Pancreas (tissue), 10 donors: ENCODE measurements at regions not wholly inside any gene's neighbourhood (a gene's known extent, or its start where the extent isn't known, plus 50 kb on each side); places are given as distances from the start of the nearest gene placed in this dataset.

Source experiments
- ATAC-seq, 4 donors: fragments of 200-7000 bp; cut with Tn5 transposase; one replicate each; pipeline versions ENCODE4 v1.8.0 to v1.9.1; 2020; ENCODE audit warnings: mild to moderate bottlenecking in 4 of 4, moderate library complexity in 4 of 4
- DNase-seq, 6 donors: peaks; one replicate each; pipeline ENCODE4 v3.0.0-alpha.2; 2020
- FAIRE-seq: peaks from 2 replicates; lab custom pipeline; 2012; peaks lifted over from hg19 to GRCh38; lab: Jason Lieb, UNC
- H3K27ac ChIP-seq, 4 donors: fragments of 200-600 bp; sonication (generic); 1 replicate in 3 of 4; 2 replicates in 1 of 4; pipeline versions ENCODE4 v1.5.0 to v1.8.0; 2020
- H3K27me3 ChIP-seq, 4 donors: fragments of 200-600 bp; one replicate each; pipeline ENCODE4 v1.8.0; 2021
- H3K36me3 ChIP-seq, 3 donors: fragments of 200-600 bp; sonication (generic) in 1 of 3; one replicate each; pipeline versions ENCODE4 v1.5.0 to v1.8.0; 2020 to 2021
- H3K4me1 ChIP-seq, 3 donors: fragments of 200-600 bp; one replicate each; pipeline ENCODE4 v1.8.0; 2021
- H3K4me3 ChIP-seq, 4 donors: fragments of 200-600 bp; sonication (generic) in 2 of 4; one replicate each; pipeline versions ENCODE4 v1.5.0 to v1.8.0; 2020 to 2021
- H3K9me3 ChIP-seq, 4 donors: fragments of 200-600 bp; one replicate each; pipeline ENCODE4 v1.8.0; 2021
- CTCF ChIP-seq, 4 donors: fragments of 200-600 bp; sonication (generic) in 3 of 4; IDR thresholded peaks; one replicate each; pipeline versions ENCODE4 v1.5.0 to v1.8.0; 2021; ENCODE audit warnings: antibody characterized with exemption in 4 of 4
- WGBS, 2 donors: extraction: QIAGEN DNeasy Blood & Tissue Kit; methylation state at CpG; one replicate each; pipeline ENCODE4 v1.1.7; 2013; 5-methylcytosine and 5-hydroxymethylcytosine counted together
- intact Hi-C, 3 donors: fragments of 100-400 bp; cut with DNase I; formaldehyde crosslinking; loops; one replicate each; pipeline versions ENCODE4 v1.11.1 to v1.14.2; 2022
- donor health status: healthy with polysubstance abuse.
- donor health status: DM: no; HTN: no; CAD: no; lungs with moderate emphysema.
- donor health status: DM: no; HTN: no; CAD: no.
- donor health status: control.
- donor health status: control.
- donor health status: Bipolar disorder and iron deficiency.
- donor health status: DM: yes; HTN: yes; CAD: no.
- donor health status: DM: no; HTN: no; CAD: no.
- donor health status: DM: no; HTN: no; CAD: no.
- donor health status: DM: yes; HTN: yes; CAD: no.

- H3K27ac ChIP-seq, result no peak overlapping the region
- H3K4me3 ChIP-seq, result no peak overlapping the region
Observed at GRCh38 chr10:130428936-130429335, 292.7 kb downstream of the GLRX3 start.

GRCh38 chr10:130429809-130430208, 293.6 kb downstream of the GLRX3 start:
- Histone ChIP-seq H3K9me3 (no peaks in the 10 kb centered on the region), H3K27ac (no peak overlapping the region), H3K36me3 (no peaks in the 10 kb centered on the region), H3K4me3 (no peak overlapping the region), H3K4me1 (no peaks in the 10 kb centered on the region), H3K27me3 (no peaks in the 10 kb centered on the region)
- DNase-seq (no peak), FAIRE-seq (no peak), ATAC-seq (no peak)
- 75 to 76% methylated on average over 4 of the region's 4 CpGs for WGBS, 2 donors
- intact Hi-C loops, result no loop called here
- no peak for TF ChIP-seq CTCF (IDR thresholded peaks at IDR 0.05)

More at GRCh38 chr10:130428936-130429335, 292.7 kb downstream of the GLRX3 start:
- DNase-seq (no peak), ATAC-seq (no peak), FAIRE-seq (no peak)
- Histone ChIP-seq H3K27me3 (no peaks in the 10 kb centered on the region), H3K36me3 (no peaks in the 10 kb centered on the region), H3K4me1 (no peaks in the 10 kb centered on the region), H3K9me3 (no peaks in the 10 kb centered on the region)
- intact Hi-C loops, result no loop called here
- WGBS, 2 donors, result 71 to 78% methylated on average over 6 of the region's 6 CpGs
- TF ChIP-seq CTCF (IDR thresholded peaks at IDR 0.05), result no peak

DNA sequence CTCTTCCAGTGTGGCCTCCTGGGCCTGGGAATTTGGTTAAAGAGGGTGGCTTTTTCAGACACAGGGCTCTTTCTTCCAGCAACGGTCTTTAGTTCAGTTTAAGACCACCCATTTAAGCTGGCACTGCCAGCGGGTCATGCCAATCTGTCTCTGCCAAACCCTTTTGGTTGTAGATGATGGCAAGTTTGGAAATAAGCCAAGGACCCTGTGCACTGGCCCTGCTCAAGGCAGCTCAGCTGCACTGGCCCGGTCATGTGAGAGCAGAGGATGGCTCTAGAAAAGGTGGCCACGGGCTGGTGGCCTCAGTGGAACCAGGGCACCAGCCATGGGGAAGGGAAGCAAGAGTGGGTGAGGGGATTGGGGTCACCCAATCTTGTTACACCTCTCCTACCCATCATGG, 294.1 kb downstream of the GLRX3 start:
- intact Hi-C loops, result no loop called here
- no peak for ATAC-seq
- FAIRE-seq, result no peak
- no peaks in the 10 kb centered on the region for H3K36me3 ChIP-seq
- 76 to 90% methylated on average over 4 of the region's 4 CpGs for WGBS, 2 donors
- no peak overlapping the region for H3K4me3 ChIP-seq
- H3K27me3 ChIP-seq, result no peaks in the 10 kb centered on the region
- H3K4me1 ChIP-seq, result no peaks in the 10 kb centered on the region
- DNase-seq, result no peak
- TF ChIP-seq CTCF (IDR thresholded peaks at IDR 0.05), result no peak
- no peak overlapping the region for H3K27ac ChIP-seq
- H3K9me3 ChIP-seq, result no peaks in the 10 kb centered on the region

GRCh38 chr10:130430852-130431704, 294.9 kb downstream of the GLRX3 start:
- intact Hi-C loops, result no loop called here
- Histone ChIP-seq H3K27ac (no peak overlapping the region), H3K36me3 (no peaks in the 10 kb centered on the region), H3K4me3 (no peak overlapping the region), H3K4me1 (no peaks in the 10 kb centered on the region), H3K27me3 (no peaks in the 10 kb centered on the region), H3K9me3 (no peaks in the 10 kb centered on the region)
- WGBS, 2 donors, result 85 to 89% methylated on average over 15 of the region's 15 CpGs
- no peak for TF ChIP-seq CTCF (IDR thresholded peaks at IDR 0.05)
- DNase-seq, result no peak
- no peak for ATAC-seq
- FAIRE-seq, result no peak

- no peaks in the 10 kb centered on the region for H3K4me1 ChIP-seq
- no peaks in the 10 kb centered on the region for H3K9me3 ChIP-seq
- H3K27me3 ChIP-seq, result no peaks in the 10 kb centered on the region
- H3K27ac ChIP-seq, result no peak overlapping the region
- TF ChIP-seq CTCF (IDR thresholded peaks at IDR 0.05), result no peak
- H3K4me3 ChIP-seq, result no peak overlapping the region
- no peak for FAIRE-seq
- DNase-seq, result no peak
- 72 to 80% methylated on average over 7 of the region's 7 CpGs for WGBS, 2 donors
- no peak for ATAC-seq
- H3K36me3 ChIP-seq, result no peaks in the 10 kb centered on the region
- intact Hi-C loops, result no loop called here
Observed at GRCh38 chr10:130432271-130432670, 296.1 kb downstream of the GLRX3 start.
